Frontal cortex (tissue), 3 donors: ENCODE measurements at regions not wholly inside any gene's neighbourhood (a gene's known extent, or its start where the extent isn't known, plus 50 kb on each side); places are given as distances from the start of the nearest gene placed in this dataset.
A peak's percentile ranks its signal among the peaks of the same experiment; 100 is the strongest.
"Not testable (repeated sequence)": the region's sequence is repeated elsewhere in the genome, so short reads cannot be mapped to it uniquely, and the experiment has no call there.

Source experiments
- DNase-seq, 2 donors: peaks; one replicate each; pipeline ENCODE4 v3.0.0; 2012; ENCODE audit warnings: low spot score in 2 of 2
- FAIRE-seq: peaks from 2 replicates; lab custom pipeline; 2012; peaks lifted over from hg19 to GRCh38; lab: Jason Lieb, UNC
- donor health status: control.
- donor health status: control.
- donor health status: control.

GRCh38 chr21:28138272-28138671, 854.4 kb downstream of the LTN1 start:
- DNase-seq (no peak), FAIRE-seq (no peak)

- FAIRE-seq = no peak
- no peak for DNase-seq
These were observed 855.9 kb downstream of the LTN1 start for GRCh38 chr21:28136656-28137255.

- FAIRE-seq (no peak), DNase-seq (no peak)
These were observed 857.0 kb downstream of the LTN1 start for GRCh38 chr21:28135646-28136045.

GRCh38 chr21:28133116-28133515, 859.6 kb downstream of the LTN1 start:
- DNase-seq = no peak
- FAIRE-seq = no peak

GRCh38 chr21:28132713-28133112, 860.0 kb downstream of the LTN1 start:
- no peak for DNase-seq
- no peak for FAIRE-seq

- DNase-seq = no peak
- FAIRE-seq = no peak
These were observed 865.4 kb downstream of the LTN1 start for GRCh38 chr21:28127175-28127785.

- no peak for FAIRE-seq
- DNase-seq = no peak
These were observed 866.0 kb downstream of the LTN1 start for GRCh38 chr21:28126521-28127174.

GRCh38 chr21:28124541-28124940, 868.1 kb downstream of the LTN1 start:
- DNase-seq = no peak
- FAIRE-seq = peak; percentile 44

GRCh38 chr21:28118570-28118969, 874.1 kb downstream of the LTN1 start:
- no peak for DNase-seq
- FAIRE-seq = no peak

GRCh38 chr21:28114986-28115385, 877.7 kb downstream of the LTN1 start:
- FAIRE-seq, DNase-seq: not testable (repeated sequence)

- DNase-seq (no peak), FAIRE-seq (no peak)
These were observed 879.0 kb downstream of the LTN1 start for GRCh38 chr21:28113718-28114117.

GRCh38 chr21:28112511-28112910, 880.2 kb downstream of the LTN1 start:
- DNase-seq (no peak), FAIRE-seq (no peak)

- FAIRE-seq (no peak), DNase-seq (no peak)
These were observed 881.5 kb downstream of the LTN1 start for GRCh38 chr21:28111151-28111619.

- DNase-seq = no peak
- FAIRE-seq = no peak
These were observed 882.0 kb downstream of the LTN1 start for GRCh38 chr21:28110716-28111115.

- FAIRE-seq (no peak), DNase-seq (no peak)
These were observed 882.6 kb downstream of the LTN1 start for GRCh38 chr21:28110074-28110473.

- DNase-seq (no peak), FAIRE-seq (no peak)
These were observed 886.2 kb downstream of the LTN1 start for GRCh38 chr21:28106370-28106890.

- DNase-seq (no peak), FAIRE-seq (no peak)
These were observed 888.3 kb downstream of the LTN1 start for GRCh38 chr21:28104346-28104745.

GRCh38 chr21:28100366-28100765, 892.3 kb downstream of the LTN1 start:
- no peak for DNase-seq
- FAIRE-seq = no peak

- FAIRE-seq (no peak), DNase-seq (no peak)
These were observed 893.5 kb downstream of the LTN1 start for GRCh38 chr21:28099001-28099705.

- no peak for DNase-seq
- FAIRE-seq = no peak
These were observed 901.2 kb downstream of the LTN1 start for GRCh38 chr21:28091466-28091865.

GRCh38 chr21:28090546-28090945, 902.1 kb downstream of the LTN1 start:
- FAIRE-seq = no peak

More at GRCh38 chr21:28090546-28090945, 902.1 kb downstream of the LTN1 start:
- DNase-seq = no peak
